Activated CD8-positive, alpha-beta memory T cell treated with anti-CD3 and anti-CD28 coated beads, Interleukin-2, amount 10 ng/mL, durations not matched to agents 7 days and 5 days (primary cell): ENCODE measurements at regions not wholly inside any gene's neighbourhood (a gene's known extent, or its start where the extent isn't known, plus 50 kb on each side); places are given as distances from the start of the nearest gene placed in this dataset.

ENCODE experiments used
- ATAC-seq: fragments of 150-1000 bp; cut with Tn5 transposase; one replicate; pipeline ENCODE4 v1.10.0; 2021; ENCODE audit warnings: moderate library complexity
- CTCF ChIA-PET: fragments of 350-600 bp; sonication (Branson Sonifier 250); formaldehyde crosslinking; loops from one replicate; lab custom pipeline; 2021; ENCODE audit warnings: antibody characterized with exemption; lab: Charles Lee
- DNase-seq: peaks from one replicate; pipeline ENCODE4 v3.0.0-alpha.2; 2020
- H3K27ac Mint-ChIP-seq: one replicate; pipeline ENCODE4 v1.8.0; 2021; ENCODE audit warnings: mild to moderate bottlenecking, mixed read lengths
- H3K27me3 Mint-ChIP-seq: one replicate; pipeline ENCODE4 v1.8.0; 2021; ENCODE audit warnings: mixed read lengths
- H3K36me3 Mint-ChIP-seq: one replicate; pipeline ENCODE4 v1.8.0; 2021; ENCODE audit warnings: mild to moderate bottlenecking, mixed read lengths
- H3K4me1 Mint-ChIP-seq: one replicate; pipeline ENCODE4 v1.8.0; 2021; ENCODE audit warnings: mixed read lengths
- H3K4me3 Mint-ChIP-seq: one replicate; pipeline ENCODE4 v1.8.0; 2021; ENCODE audit warnings: mild to moderate bottlenecking, moderate library complexity, mixed read lengths
- H3K9me3 Mint-ChIP-seq: one replicate; pipeline ENCODE4 v1.8.0; 2022; ENCODE audit warnings: low read depth, mixed read lengths

DNA sequence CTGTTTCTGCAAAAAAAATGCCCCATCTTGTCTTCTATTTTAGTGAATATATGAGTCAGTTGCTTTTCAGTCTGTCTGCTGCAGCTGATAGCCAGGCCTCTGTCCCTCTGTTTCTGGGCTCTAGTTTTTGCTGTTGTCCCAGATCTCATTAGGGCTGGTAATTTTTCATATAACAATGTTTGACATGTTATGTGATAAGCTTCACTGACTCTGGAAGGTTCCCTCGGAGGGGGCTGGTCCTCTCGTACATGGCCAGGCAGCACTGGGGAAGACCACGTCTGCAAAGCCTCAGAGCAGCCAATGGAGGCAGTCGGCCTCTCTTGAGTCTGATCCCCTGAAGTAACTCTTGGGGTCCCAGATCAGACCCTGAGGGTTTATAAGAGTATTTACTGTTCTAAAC lies 223.8 kb downstream of the THBS2 start:
- Mint-ChIP-seq H3K4me1 (no peaks in the 10 kb centered on the region), H3K27ac (no peak overlapping the region), H3K27me3 (no peaks in the 10 kb centered on the region), H3K4me3 (no peak overlapping the region), H3K36me3 (no peaks in the 10 kb centered on the region), H3K9me3 (no peaks in the 10 kb centered on the region)
- CTCF ChIA-PET = no interaction called here
- ATAC-seq (no peak), DNase-seq (no peak)

DNA sequence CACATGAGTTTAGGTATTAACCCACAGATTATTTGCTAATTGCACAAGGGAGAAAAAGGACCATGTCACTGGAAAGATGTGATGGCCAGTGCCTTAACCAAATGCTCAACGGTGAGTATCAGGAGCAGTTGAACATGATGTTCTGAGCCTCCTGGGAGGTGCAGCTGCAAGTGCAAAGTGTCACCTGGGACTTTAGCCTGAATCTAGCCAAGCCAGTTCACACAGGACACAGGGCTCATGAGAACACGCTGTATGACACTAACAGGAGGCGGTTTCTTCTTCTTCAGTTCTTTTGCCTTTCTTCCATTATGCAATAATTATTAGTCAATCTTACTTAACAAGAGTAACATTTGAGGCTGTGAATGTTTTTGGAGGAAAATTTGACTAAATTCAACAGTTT lies 225.3 kb downstream of the THBS2 start:
- Mint-ChIP-seq H3K4me3 (no peak overlapping the region), H3K27me3 (no peaks in the 10 kb centered on the region), H3K4me1 (no peaks in the 10 kb centered on the region), H3K27ac (no peak overlapping the region), H3K9me3 (no peaks in the 10 kb centered on the region), H3K36me3 (no peaks in the 10 kb centered on the region)
- DNase-seq (no peak), ATAC-seq (no peak)
- CTCF ChIA-PET = no interaction called here

DNA sequence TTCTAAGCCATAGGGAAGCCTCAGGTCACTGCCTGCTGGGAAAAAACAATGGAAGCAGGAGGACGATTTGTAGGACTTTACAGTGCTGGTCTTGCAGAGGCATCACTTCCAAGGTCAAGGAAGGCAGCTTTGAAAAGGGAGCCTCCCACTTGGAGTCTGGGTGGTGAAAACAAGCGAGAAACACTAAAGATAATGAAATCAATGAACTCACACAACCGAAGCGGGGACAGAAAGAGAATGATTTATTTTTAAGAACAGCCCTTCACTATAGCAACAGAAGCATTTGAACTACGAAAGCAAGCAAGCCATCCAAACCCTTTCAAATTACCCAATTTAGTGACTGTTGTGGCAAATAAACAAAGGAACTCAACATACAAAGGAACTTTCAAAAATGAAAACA lies 227.5 kb downstream of the THBS2 start:
- no peaks in the 10 kb centered on the region for H3K27me3 Mint-ChIP-seq
- H3K4me1 Mint-ChIP-seq = no peaks in the 10 kb centered on the region
- no peaks in the 10 kb centered on the region for H3K9me3 Mint-ChIP-seq
- no peak overlapping the region for H3K4me3 Mint-ChIP-seq
- no peak overlapping the region for H3K27ac Mint-ChIP-seq
- no peaks in the 10 kb centered on the region for H3K36me3 Mint-ChIP-seq
- ATAC-seq = no peak
- CTCF ChIA-PET = no interaction called here
- DNase-seq = no peak

GRCh38 chr6:169024047-169024660 lies 229.5 kb downstream of the THBS2 start:
- no peak for ATAC-seq
- DNase-seq = no peak
- CTCF ChIA-PET = no interaction called here
- Mint-ChIP-seq H3K9me3 (no peaks in the 10 kb centered on the region), H3K27ac (no peak overlapping the region), H3K36me3 (no peaks in the 10 kb centered on the region), H3K27me3 (no peaks in the 10 kb centered on the region), H3K4me3 (no peak overlapping the region), H3K4me1 (no peaks in the 10 kb centered on the region)

GRCh38 chr6:169023161-169023874 lies 230.3 kb downstream of the THBS2 start:
- no peak overlapping the region for H3K27ac Mint-ChIP-seq

GRCh38 chr6:169022079-169022478 lies 231.6 kb downstream of the THBS2 start:
- CTCF ChIA-PET = no interaction called here
- H3K36me3 Mint-ChIP-seq = no peaks in the 10 kb centered on the region
- DNase-seq (no peak), ATAC-seq (no peak)
- H3K27me3 Mint-ChIP-seq = no peaks in the 10 kb centered on the region
- no peaks in the 10 kb centered on the region for H3K9me3 Mint-ChIP-seq
- no peaks in the 10 kb centered on the region for H3K4me1 Mint-ChIP-seq
- H3K4me3 Mint-ChIP-seq = no peak overlapping the region
- H3K27ac Mint-ChIP-seq = no peak overlapping the region

More at GRCh38 chr6:169023161-169023874, 230.3 kb downstream of the THBS2 start:
- Mint-ChIP-seq H3K27me3 (no peaks in the 10 kb centered on the region), H3K4me1 (no peaks in the 10 kb centered on the region), H3K9me3 (no peaks in the 10 kb centered on the region), H3K36me3 (no peaks in the 10 kb centered on the region), H3K4me3 (no peak overlapping the region)
- DNase-seq (no peak), ATAC-seq (no peak)
- CTCF ChIA-PET = no interaction called here

DNA sequence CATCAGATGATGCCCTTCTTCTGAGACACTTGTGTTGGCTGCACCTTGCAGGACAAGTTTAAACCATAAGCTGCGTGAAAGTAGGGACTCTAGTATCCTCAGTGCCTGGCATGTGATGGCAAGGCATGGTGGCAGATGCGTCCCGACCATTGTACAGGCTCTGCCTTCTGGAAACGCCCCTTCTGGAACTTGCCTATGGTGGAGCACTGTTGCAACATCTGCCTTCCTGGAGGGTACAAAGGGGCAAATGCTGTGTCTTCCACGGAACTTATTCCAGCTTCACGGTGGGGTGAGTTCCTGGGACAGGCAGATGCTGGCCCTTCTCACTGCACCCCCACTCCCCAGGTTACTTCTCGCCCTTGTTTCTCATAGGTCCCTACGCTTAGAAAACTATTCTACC lies 232.8 kb downstream of the THBS2 start:
- no peak for ATAC-seq
- H3K4me1 Mint-ChIP-seq = no peaks in the 10 kb centered on the region
- DNase-seq = no peak
- no peak overlapping the region for H3K4me3 Mint-ChIP-seq
- H3K27me3 Mint-ChIP-seq = no peaks in the 10 kb centered on the region
- no peaks in the 10 kb centered on the region for H3K36me3 Mint-ChIP-seq
- no peaks in the 10 kb centered on the region for H3K9me3 Mint-ChIP-seq
- CTCF ChIA-PET = no interaction called here
- no peak overlapping the region for H3K27ac Mint-ChIP-seq

DNA sequence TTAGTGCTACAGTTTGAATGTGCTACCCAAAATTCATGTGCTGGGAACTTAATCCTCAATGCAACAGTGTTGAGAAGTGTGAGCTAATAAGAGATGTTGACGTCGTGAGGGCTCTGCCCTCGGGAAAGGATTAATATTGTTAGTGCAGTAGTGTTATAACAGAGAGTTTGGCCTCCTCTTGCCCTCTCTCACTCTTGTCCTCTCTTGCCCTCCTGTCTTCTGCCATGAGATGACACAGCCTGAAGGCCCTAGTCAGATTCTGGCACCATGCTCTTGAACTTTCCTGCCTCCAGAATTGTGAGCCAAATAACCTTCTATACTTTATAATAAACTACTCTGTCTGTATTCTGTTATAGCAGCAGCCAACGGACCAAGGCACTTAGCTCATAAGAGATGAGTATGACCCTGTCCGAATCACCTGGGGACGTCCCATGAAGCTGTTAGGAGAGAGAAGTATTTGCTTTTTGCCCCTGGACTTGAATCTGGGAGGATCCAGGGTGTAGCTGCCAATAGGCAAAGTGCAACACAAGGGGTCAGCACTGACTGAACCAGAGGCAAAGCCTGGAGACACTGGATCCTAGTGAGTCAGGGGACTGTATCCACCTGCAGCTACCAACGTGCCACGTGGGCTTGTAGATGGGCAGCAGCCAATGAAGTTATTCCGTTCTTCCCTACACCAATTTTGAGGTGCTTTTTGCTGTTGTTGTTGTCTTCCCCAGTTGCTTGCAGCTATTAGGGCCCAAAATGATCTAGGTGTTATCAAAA lies 233.7 kb downstream of the THBS2 start:
- Mint-ChIP-seq H3K27me3 (peaks cover 2% of the 10 kb centered on the region), H3K27ac (no peak overlapping the region), H3K36me3 (no peaks in the 10 kb centered on the region), H3K4me3 (no peak overlapping the region), H3K4me1 (no peaks in the 10 kb centered on the region), H3K9me3 (no peaks in the 10 kb centered on the region)
- DNase-seq (no peak), ATAC-seq (no peak)
- CTCF ChIA-PET = no interaction called here

DNA sequence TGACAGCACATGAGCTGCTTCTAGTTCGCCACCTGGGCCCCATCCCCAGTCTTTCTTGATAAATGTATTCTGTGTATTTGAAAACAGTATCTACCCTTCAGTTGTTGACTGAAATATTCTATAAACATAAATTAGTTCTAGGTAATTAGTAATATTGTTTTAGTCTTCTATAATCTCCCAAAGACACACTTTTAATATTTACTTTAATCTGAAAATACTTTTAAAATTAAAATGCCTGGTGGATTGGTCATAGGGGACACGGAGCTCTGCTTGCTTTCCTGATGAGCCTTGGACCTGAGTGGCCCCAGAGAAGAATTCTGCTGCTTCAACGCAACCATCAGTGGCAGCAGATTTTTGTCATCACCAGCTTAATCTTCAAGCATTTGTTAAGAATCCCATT lies 234.5 kb downstream of the THBS2 start:
- CTCF ChIA-PET = no interaction called here

GRCh38 chr6:169016758-169017157 lies 236.9 kb downstream of the THBS2 start:
- no peak for DNase-seq
- CTCF ChIA-PET = no interaction called here
- H3K27ac Mint-ChIP-seq = no peak overlapping the region

More for the DNA sequence above, 234.5 kb downstream of the THBS2 start:
- no peak overlapping the region for H3K4me3 Mint-ChIP-seq
- ATAC-seq = no peak
- H3K27me3 Mint-ChIP-seq = peaks cover 2% of the 10 kb centered on the region
- H3K36me3 Mint-ChIP-seq = no peaks in the 10 kb centered on the region
- no peak for DNase-seq
- H3K9me3 Mint-ChIP-seq = no peaks in the 10 kb centered on the region
- no peak overlapping the region for H3K27ac Mint-ChIP-seq
- H3K4me1 Mint-ChIP-seq = no peaks in the 10 kb centered on the region

DNA sequence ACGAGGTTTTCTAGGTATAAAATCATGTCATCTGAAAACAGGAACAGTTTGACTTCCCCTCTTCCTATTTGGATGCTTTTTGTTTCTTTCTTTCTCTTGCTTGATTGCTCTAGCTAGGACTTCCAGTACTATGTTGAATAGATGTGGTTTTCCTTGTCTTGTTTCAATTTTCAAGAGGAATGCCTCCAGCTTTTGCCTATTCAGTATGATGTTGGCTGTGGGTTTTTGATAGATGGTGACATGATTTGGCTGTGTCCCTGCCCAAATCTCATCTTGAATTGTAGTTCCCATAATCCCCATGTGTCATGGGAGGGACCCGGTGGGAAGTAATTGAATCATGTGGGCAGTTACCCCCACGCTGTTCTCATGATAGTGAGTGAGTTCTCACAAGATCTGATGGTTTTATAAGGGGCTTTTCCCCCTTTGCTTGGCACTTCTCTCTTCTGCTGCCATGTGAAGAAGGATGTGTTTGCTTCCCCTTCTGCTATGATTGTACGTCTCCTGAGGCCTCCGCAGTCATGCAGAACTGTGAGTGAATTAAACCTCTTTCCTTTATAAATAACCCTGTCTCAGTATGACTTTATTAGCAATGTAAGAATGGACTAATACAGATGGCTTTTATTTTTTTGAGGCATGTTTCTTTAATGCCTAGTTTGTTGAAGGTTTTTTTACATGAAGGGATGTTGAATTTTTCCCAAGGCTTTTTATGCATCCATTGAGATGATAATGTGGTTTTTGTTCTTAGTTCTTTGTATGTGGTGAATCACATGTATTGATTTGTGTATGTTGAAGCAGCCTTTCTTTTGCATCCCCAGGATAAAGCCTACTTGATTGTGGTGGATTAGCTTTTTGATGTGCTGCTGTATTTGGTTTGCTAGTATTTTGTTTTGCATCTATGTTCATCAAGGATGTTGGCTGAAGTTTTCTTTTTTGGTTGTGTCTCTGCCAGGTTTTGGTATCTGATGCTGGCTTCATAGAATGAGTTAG lies 239.1 kb downstream of the THBS2 start:
- H3K4me1 Mint-ChIP-seq = no peaks in the 10 kb centered on the region
- ATAC-seq (no peak), DNase-seq (no peak)
- H3K9me3 Mint-ChIP-seq = no peaks in the 10 kb centered on the region
- CTCF ChIA-PET = no interaction called here
- no peak overlapping the region for H3K4me3 Mint-ChIP-seq
- no peak overlapping the region for H3K27ac Mint-ChIP-seq
- H3K36me3 Mint-ChIP-seq = no peaks in the 10 kb centered on the region
- H3K27me3 Mint-ChIP-seq = peaks cover 2% of the 10 kb centered on the region

More at GRCh38 chr6:169016758-169017157, 236.9 kb downstream of the THBS2 start:
- no peaks in the 10 kb centered on the region for H3K9me3 Mint-ChIP-seq
- H3K4me1 Mint-ChIP-seq = no peaks in the 10 kb centered on the region
- no peak for ATAC-seq
- H3K27me3 Mint-ChIP-seq = peaks cover 2% of the 10 kb centered on the region
- H3K4me3 Mint-ChIP-seq = no peak overlapping the region
- H3K36me3 Mint-ChIP-seq = no peaks in the 10 kb centered on the region

- no peak for DNase-seq
- Mint-ChIP-seq H3K4me1 (no peaks in the 10 kb centered on the region), H3K36me3 (no peaks in the 10 kb centered on the region), H3K4me3 (no peak overlapping the region), H3K9me3 (no peaks in the 10 kb centered on the region), H3K27me3 (peaks cover 3% of the 10 kb centered on the region), H3K27ac (no peak overlapping the region)
- CTCF ChIA-PET = no interaction called here
- no peak for ATAC-seq
Observed at GRCh38 chr6:169009628-169010027, 244.0 kb downstream of the THBS2 start.

GRCh38 chr6:169008641-169009257 lies 244.9 kb downstream of the THBS2 start:
- no peak overlapping the region for H3K4me3 Mint-ChIP-seq
- CTCF ChIA-PET = no interaction called here

More at GRCh38 chr6:169008641-169009257, 244.9 kb downstream of the THBS2 start:
- peaks cover 3% of the 10 kb centered on the region for H3K27me3 Mint-ChIP-seq
- no peak overlapping the region for H3K27ac Mint-ChIP-seq
- no peaks in the 10 kb centered on the region for H3K36me3 Mint-ChIP-seq
- DNase-seq = no peak
- H3K4me1 Mint-ChIP-seq = no peaks in the 10 kb centered on the region
- no peaks in the 10 kb centered on the region for H3K9me3 Mint-ChIP-seq
- no peak for ATAC-seq
